HG03139 (cell line): ENCODE measurements at regions not wholly inside any gene's neighbourhood (a gene's known extent, or its start where the extent isn't known, plus 50 kb on each side); places are given as distances from the start of the nearest gene placed in this dataset.
"Not testable (repeated sequence)": the region's sequence is repeated elsewhere in the genome, so short reads cannot be mapped to it uniquely, and the experiment has no call there.

Source experiments
- ATAC-seq: cut with Tn5 transposase; IDR thresholded peaks from one replicate; pipeline ENCODE4 v1.9.1; 2021; ENCODE audit not compliant: unreplicated experiment

DNA sequence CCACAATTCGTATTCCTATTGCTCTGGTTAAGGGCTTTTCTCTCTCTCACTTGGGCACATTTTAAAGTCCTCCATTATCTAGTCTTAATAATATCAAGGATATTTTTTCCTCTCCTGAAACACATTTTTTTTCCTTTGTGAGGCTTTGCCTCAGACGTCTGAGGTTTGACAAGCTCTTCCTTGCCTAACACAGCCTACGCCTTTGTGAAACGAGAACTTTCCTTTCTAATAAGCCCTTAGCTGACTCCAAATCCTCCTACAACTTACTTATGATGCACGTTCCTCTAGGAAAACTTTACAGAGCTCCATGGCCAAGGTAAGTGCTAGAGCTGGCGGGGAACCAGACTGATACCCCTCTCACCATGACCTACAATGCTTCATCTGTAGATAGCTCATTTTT is 841.5 kb downstream of the SOCS6 start:
- no peak for ATAC-seq

DNA sequence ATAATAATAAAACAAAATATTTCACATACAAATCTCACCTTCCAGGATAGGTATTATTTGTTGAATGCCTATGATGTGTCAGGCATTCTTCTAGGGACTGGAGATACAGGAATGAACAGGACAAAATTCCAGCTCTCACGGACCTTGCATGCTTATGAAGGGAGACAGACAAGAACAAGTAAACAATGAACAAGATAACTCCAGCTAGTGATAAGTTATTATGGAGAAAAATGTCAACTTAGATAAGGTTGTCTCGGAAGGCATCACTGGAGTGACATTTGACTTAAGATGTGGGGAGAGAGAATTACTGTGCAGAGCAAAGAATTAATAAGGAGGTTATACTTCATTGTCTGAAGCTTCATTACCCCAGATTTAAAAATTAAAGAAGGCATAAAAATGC is 836.7 kb downstream of the SOCS6 start:
- ATAC-seq = no peak

DNA sequence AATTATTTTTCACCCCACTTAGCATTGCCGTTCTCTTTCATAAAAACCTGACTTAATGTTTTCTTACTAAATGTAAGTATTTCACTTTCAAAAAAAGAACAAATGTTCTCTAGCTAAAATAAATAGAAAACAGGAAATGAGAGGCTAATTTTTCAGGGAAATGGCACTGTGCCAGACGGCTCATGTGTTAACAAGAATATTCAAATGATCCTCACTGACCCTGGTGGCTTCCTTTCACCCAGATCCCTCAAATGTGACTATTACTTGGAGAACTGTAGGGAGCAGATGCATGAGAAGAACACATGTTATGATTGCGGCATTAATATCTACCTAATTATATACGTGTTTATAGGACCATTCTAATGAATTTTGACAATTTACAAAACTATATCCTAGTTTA is 827.7 kb downstream of the SOCS6 start:
- ATAC-seq = no peak

DNA sequence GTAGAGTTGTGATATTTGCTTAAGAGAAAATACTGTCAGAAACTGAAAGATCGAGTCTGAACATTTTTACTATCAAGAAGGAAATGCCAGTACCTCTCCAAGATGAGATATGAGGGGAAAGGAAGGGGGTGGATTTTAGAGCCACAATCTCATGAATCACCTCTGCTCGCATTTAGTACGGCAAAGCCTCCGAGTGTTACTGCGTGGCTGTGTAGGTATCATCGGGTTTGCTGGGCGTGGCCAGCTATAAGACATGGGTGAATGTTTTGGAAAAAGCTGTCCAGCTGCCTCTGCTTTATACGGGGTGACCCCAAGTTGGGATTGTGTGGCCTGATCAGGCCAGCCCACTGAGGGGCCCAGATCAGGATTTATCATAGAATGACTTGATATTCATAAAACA is 826.4 kb downstream of the SOCS6 start:
- no peak for ATAC-seq

DNA sequence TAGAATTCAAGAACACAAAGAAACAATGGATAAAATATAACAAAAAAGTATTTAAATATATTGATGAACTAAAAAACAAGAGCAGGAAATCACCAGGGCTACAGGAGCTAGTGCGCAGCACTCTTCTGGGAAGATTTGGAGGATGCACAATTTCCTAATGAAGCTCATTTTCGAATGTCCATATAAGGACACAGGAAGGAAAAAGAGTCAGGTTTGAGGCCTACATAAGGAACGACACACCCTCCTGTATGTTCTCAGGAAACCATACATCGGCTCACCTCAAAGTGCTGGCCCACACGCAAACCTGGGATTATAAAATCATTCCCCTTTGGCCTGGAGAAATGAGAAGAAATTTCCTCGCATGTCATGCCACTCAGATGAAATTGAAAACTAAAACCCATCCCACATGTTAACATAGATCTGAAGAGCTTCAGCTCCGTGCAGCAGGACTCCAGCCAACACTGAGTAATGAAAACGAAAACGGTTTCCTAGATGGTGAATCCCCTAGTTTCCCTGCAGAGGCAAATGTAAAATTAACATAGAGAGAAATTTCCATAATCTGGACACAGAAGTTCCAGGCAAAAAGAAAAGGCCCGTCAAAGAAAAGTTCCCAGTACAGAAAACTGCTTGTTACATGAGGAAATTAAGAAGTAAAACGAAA is 825.8 kb downstream of the SOCS6 start:
- no peak for ATAC-seq

DNA sequence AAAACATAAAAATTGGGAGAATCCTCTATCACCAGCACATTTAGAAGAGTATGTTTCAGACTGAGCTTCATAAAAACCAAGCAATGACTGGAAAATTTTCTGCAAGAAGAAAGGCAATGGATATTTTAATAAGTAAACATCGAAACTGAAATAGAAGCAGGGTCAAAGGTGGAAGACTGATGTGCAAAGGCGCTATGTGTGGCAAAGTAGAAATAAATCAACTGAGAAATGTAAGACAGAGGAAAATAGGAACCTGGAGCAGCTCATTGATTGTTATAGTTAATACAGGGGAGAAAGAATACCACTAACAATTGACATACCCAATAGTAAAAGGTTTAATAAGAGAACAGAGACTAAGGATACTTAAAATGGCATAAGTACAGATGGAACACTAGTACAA is 818.4 kb downstream of the SOCS6 start:
- no peak for ATAC-seq

DNA sequence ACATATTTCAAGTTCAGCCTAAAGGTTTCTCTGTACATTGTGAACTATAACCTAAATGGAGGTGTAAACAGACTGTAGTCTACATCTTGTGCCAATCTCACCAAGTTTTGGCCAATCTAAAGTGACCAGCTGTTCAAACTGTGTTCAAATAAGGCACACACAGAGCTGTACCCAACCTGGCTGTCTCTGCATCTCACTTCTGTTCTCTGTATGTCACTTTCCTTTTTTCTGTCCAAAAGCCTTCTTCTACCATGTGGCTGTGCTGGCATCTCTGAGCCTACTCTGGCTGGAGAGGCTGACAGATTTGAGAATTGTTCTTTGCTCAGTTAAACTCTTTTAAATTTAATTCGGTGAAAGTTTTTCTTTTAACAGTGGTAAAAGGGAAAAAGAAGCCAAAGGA is 817.9 kb downstream of the SOCS6 start:
- ATAC-seq = no peak

DNA sequence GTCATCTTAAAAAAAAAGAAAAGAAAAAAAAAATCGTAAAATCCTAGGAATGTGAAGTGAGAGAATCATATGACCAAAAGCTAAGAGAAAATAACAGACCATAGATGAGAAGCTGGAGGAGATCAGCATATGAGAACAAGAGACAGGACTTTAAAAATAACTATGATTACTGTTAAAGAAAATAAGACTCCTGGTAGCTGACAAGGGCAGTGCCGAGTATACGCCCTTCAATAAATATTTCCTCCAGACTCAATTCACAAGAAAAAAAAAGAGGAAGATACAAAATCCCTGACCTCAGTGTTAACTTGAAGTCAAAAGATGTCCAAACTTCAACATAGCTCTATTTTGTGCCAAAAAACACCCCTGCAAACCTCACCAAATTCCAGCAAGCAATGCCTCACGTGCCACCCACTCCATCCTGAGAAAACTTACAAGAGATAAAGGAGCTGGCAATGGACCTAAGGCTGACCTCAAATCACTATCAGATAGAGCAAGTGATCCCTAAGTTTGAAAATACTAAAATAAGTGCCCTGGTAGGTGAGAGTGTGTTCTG is 817.2 kb downstream of the SOCS6 start:
- no peak for ATAC-seq

DNA sequence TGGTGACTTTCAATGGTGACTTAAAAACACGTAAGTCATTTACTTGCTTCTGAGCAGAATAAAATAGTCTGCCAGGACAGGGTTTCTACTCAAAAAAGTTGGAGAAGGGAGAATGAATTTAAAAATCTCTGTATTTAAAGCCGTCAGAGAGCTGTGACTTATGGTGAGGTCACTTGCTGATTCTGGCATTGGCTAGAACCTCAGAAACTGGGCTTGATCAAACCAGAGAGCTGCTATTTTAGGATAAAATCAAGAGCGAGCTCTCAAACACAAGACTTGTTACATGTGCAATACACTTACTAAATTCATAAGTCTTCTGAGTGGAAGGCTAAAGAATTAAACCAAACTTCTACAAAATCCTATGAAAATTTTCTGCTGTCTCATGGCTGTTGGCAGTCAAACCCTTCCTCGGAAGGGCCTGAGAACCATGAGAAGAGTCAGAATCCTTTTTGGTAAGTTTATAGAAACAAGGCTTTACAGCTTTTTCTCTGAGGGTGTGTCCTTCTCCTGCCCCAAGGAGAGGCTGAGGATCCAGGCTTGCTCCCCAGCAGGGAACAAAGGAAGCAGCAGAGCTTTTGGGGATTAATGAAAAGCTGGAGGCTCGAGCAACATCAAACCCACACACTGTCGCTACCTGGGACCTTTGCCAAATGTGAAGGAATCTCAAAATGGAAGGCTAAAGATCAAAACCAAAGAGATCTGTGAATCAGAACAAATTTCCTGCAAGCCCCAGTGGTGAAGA is 816.4 kb downstream of the SOCS6 start:
- ATAC-seq = no peak

DNA sequence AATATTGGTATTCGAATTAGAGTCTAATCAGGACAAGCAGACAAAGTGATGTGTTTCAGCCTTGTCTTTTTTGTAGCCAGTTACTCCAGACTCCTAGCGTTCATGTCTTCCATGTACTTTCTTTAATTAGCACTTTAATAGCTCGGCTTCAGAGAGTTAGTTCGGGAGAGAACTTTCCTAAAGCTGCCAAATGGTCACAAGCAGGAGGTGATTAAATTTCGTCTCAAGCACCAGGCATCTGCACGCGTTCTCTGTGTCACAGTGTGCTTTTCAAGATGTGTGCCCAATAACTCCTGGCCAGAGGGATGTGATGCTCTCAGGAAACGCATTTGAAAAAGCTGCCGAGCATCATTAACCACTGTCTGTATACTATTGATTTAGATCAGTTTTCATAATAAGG is 790.8 kb downstream of the SOCS6 start:
- ATAC-seq = no peak

DNA sequence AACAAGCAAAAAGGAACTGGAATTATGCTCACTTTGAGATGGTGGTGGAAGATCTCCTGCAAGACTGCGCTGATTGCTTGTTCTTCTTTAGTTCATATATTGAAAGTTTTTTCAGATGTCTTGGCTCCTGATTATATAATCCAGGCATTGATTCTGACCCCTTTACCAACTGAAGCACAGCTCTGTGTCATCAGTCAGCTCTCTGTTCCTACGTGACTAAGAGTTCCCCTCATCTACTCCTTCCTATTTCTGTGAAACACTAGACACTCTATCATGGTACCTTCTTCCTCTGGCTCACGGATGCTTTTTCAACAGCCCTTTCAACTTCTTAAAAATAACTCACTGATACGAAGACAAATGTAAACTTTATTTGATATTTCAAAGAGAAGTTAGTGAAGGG is 788.6 kb downstream of the SOCS6 start:
- no peak for ATAC-seq

DNA sequence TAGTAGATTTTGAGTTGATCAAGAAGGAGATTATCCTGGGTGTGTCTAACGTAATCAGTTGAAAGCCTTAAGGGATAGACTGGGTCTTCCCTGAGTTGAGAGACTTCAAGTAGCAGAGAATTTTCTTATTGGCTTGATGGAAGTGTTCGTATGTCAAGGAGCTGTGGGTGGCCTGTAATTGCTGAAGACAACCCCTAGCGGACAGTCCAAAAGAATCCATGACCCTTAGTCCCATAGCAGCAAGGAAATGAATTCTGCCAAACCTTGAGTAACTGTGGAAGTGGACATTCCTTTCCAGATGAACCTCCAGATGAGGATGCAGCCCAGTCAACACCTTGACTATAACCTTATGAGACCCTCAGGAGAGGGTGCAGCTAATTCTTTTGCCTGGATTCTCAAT is 786.3 kb downstream of the SOCS6 start:
- ATAC-seq = no peak

DNA sequence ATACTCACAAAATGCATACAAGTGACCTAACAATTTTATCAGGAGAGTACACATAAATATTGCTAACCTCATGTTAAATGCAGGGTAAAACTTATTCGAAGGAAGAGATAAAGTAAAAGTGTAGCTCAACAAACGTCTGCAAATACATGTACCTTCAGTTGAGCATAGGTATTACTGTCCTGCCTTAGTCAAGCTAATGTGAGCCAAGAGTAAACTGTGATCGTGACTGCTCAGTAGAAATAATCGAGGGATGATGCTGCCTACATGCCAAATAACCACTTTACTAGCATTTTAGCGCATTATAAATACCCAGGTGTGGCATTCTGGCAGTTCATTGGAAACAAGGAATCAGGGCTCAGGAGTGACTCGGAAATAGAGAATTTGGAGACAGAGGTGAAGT is 779.5 kb downstream of the SOCS6 start:
- no peak for ATAC-seq

DNA sequence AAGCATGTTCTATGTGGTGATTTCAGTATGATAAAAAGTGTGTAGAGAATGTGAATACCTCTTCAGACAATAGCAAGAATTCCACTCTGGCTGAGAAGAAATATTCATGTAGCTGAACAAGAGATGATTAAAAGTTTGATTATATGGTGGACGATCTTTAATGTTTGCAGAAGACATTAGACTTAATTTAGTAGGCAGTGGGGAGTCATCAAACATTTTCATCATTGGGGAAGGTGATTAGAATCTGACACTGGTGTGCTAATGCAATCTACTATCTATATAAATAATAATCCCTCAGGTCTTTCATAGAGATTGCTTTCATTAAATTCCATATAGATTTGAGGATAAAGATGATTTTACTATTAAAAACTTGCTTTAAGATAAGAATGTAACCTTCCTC is 761.0 kb downstream of the SOCS6 start:
- no peak for ATAC-seq

DNA sequence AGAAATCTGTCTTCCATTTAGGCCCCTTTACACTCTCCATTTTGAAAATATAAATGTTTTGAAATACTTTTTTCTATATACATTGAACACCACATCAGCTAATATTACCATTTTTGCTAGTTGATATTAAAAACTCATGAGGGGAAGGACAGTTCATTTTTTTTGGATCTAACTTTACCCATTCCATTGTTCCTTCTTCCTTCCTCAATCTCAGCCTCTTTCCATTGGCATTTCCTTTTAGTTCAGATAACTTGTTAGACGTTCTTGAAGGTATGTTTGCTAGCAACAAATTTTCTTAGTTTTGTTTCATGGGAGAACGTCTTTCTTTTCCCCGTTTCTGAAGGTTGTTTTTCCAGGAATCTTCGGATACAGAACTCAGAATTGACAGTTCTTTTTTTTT is 759.0 kb downstream of the SOCS6 start:
- no peak for ATAC-seq

DNA sequence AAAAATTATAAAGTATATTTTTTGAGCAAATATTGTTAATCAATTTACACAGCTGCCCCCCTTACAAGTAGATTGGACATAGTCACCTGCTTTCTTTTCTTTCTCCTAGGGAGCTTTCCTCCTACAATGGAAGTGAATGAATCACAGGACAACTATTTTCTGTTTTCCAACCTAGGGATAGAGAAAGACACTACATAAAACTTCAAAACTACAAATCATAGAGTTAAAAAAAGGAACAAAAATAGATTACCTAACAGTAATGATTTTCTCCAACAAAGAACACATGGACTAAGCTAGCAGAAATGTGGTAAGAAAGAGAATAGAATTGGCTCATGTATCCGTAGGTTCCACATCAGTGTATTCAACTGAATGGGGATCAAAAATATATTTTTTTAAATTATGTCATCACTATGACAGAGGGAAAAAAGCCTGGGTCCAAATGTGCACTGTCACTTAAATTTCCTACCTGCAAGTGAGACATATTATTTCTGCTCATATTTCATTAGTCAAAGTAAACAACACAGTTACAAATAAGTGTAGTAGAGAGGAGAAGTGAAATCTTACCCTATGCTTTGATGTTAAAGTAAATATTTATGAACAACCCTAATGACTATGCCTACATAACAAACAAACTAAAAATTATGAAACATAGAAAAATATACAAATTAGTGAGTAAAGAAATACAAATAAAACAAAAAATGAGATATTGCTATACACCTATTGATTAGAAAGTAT is 756.7 kb downstream of the SOCS6 start:
- no peak for ATAC-seq

DNA sequence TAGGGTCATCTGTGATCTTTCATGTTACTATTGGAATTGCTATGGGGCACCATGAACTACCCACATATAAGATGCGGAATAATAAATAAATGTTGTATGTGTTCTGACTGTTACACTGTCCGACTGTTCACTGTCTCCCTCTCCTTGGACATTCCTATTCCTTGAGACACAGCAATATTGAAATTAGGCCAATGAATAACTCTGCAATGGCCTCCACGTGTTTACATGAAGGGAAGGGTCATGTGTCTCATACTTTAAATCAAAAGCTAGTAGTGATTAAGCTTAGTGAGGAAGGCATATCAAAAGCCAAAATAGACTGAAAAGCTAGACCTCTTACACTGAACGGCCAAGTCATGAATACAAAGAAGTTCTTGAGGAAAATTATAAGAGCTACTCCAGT is 751.3 kb downstream of the SOCS6 start:
- ATAC-seq = no peak

DNA sequence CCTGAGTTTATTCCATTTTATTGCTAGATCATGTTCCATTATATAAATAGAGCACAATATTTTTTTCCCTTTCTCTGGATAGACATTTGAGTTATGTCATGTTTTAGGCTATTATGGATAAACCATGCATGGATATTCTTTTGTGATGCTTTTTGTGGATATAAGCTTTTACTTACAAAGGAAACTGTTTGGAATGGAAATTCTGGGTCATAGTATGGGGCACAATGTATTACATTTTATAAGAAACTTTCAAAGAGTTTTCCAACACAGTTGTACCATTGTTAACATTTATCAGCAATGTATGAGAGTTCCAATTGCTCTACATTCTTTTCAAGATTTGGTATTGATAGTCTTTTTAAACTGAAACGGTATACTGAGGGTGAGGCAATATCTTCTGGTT is 749.4 kb downstream of the SOCS6 start:
- ATAC-seq = no peak

DNA sequence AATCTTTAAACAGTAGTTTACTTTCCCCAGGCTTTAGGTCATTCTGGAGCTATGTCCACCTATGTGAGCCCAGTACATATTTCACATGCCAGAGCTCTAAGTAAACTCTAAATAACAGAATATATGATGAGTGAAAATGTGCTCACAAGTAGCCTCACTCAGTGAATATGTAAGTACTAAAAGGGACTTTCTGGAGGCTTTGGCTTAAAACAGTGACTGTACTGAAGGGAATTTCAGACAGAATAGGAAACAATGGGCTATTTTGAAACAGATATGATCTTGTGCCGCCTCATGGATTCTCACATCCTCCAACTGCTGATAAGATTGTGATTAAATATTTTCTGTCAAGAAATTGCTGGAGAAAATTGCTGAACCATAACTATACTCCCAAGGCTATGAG is 747.9 kb downstream of the SOCS6 start:
- ATAC-seq = no peak

DNA sequence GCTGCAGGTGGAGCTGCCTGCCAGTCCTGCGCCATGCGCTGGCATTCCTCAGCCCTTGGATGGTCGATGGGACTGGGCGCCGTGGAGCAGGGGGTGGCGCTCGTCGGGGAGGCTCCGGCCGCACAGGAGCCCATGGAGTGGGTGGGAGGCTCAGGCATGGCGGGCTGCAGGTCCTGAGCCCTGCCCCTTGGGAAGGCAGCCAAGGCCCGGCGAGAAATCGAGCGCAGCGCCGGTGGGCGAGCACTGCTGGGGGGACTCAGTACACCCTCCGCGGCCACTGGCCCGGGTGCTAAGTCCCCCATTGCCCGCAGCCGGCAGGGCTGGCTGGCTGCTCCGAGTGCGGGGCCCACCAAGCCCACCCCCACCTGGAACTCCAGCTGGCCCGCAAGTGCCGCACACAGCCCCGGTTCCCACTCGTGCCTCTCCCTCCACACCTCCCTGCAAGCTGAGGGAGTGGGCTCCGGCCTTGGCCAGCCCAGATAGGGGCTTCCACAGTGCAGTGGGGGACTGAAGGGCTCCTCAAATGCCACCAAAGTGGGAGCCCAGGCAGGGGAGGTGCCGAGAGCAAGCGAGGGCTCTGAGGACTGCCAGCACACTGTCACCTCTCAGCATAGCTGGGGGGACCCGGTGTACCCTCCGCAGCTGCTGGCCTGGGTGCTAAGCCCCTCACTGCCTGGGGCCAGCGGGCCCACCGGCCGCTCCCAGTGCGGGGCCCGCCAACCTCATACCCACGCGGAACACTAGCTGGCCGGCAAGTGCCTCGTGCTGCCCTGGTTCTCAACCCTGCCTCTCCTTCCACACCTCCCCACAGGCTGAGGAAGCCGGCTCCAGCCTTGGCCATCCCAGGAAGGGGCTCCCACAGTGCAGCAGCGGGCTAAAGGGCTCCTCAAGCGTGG is 742.7 kb downstream of the SOCS6 start:
- not testable (repeated sequence) for ATAC-seq

DNA sequence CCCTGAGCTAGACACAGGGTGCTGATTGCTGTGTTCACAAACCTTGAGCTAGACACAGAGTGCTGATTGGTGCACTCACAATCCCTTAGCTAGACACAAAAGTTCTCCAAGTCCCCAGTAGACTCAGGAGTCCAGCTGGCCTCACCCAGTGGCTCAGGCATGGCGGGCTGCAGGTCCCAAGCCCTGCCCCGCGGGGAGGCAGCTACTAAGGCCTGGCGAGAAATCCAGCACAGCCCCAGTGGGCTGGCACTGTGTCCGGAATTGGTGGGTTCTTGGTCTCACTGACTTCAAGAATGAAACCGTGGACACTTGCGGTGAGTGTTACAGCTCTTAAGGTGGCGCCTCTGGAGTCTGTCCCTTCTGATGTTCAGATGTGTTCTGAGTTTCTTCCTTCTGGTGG is 741.2 kb downstream of the SOCS6 start:
- not testable (repeated sequence) for ATAC-seq
